Inferior parietal cortex (tissue), 1 donor: ENCODE measurements at regions not wholly inside any gene's neighbourhood (a gene's known extent, or its start where the extent isn't known, plus 50 kb on each side); places are given as distances from the start of the nearest gene placed in this dataset.
A peak's percentile ranks its signal among the peaks of the same experiment; 100 is the strongest.
"Not testable (repeated sequence)": the region's sequence is repeated elsewhere in the genome, so short reads cannot be mapped to it uniquely, and the experiment has no call there.

Experiments used
- DNase-seq: peaks from one replicate; pipeline ENCODE4 v3.0.0-alpha.2; 2016; ENCODE audit errors: extremely low spot score

GRCh38 chr18:59848002-59848401 is 51.8 kb upstream of the PMAIP1 start:
- no peak for DNase-seq

DNA sequence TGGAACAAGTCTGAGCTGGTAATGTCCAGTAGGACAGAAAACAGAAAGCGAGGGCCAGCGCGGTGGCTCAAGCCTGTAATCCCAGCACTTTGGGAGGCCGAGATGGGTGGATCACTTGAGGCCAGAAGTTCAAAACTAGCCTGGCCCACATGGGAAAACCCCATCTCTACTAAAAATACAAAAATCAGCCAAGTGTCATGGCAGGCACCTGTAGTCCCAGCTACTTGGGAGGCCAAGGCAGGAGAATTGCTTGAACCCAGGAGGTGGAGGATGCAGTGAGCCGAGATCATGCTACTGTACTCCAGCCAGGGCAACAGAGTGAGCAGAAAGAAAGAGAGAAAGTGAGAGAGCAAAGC is 52.3 kb upstream of the PMAIP1 start:
- not testable (repeated sequence) for DNase-seq

DNA sequence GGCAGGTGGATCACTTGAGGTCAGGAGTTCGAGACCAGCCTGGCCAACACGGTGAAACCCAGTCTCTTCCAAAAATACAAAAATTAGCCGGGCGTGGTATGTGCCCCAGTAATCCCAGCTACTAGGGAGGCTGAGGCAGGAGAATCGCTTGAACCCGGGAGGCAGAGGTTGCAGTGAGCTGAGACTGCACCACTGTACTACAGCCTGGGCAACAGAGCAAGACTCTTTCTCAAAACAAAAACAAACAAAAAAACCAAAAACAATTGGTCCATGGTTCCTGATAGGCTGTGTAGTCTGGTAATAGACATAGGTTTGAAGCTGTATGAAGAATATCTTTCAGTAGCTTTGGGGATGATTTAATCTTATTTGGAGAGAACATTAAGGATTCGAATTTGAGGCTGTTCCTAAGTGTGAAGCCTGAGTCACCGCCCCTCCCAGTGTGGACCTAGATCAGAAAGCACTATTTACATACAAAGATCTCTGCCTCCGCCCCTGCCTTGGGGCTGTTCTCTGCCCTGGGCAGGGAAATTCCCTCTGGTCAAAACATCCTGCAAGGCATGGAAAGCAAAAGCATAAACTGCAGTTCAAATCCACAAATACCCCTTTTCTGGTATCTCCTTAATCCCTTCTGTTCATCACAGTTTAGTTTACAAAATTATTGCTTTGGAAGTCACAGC is 52.8 kb upstream of the PMAIP1 start:
- no peak for DNase-seq

DNA sequence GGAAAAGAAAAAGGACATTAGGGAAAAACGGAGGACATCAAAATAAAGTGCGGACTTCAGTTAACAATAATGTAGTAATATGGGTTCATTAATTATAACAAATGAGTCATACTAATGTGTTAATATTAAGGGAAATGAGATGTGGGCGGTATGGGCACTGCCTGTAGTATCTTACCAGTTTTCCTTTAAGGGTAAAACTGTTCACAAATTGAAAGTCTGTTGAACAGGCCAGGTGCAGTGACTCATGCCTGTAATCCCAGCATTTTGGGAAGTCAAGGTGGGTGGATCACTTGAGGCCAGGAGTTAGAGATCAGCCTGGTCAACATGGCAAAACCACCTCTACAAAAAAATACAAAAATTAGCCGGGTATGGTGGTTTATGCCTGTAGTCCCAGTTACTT is 56.8 kb upstream of the PMAIP1 start:
- DNase-seq: no peak

DNA sequence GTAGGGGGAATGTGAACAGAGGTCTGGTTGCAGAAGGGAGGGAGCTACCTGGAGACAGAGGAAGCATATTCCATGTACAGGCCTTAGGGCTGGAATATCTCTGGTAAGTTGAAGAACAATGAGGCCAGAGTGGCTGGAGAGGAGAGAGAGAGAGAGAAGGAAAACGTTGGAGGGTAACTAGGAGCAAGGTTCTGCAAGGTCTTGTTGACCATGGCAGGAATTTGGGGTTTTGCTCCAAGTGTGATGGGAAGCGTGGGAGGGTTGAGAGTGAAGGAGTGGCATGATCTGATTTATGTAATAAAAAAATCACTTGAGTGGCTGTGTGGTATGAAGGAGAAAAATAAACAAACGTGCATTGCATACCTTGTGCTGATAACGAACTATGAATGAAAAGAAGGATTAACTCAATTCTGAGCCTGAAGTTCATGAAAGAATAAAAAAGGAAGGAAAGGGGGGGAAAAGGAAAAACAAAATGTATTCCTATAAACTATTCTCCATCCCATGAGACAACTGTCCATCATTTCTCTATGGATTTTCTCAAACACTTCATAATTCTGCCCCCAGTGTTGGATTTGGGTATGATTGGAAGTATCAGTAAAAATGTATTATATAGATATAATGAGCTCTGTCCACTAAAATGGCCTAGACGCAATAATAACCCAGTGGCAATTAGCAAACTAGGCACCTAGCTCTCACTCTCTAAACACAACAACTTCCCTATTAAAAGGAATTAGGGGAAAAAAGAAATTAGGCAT is 59.7 kb upstream of the PMAIP1 start:
- DNase-seq: no peak

DNA sequence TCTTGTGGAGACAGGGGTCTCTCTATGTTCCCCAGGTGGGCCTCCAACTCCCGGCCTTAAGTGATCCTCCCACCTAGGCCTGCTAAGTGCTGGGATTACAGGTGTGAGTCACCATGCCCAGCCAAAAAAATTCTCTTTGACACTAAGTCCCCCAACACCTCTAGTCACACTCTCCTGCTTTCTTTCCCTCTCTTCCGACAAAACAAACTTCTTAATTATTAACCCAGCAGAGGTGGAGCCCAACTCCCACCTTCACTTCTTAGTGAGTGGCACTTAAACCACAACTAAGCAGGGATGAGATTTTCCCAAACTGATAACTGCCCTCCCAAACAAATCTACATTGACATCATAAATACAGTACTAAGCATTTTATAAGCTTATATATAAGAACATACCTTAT is 60.5 kb upstream of the PMAIP1 start:
- DNase-seq: no peak

DNA sequence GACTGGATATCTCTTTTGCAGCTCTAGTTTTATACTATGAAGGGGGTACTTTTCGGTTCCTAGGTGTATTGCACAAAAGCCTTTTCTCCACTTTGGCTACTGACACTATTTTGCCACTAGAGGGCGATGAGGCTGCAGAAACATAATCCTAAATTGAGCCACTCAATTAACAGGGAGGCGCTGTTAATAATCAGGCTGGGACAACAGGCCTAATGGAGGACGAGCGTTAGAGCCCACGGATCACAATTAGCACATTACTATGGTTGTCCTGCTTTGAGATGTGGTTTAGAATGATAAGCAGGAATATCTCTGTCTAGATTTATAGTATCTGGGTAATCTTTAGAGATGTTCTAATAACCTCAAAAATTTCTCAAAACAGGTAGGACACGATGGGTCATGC is 62.2 kb upstream of the PMAIP1 start:
- peak; percentile 73 for DNase-seq

GRCh38 chr18:59835605-59836379 is 64.0 kb upstream of the PMAIP1 start:
- no peak for DNase-seq

DNA sequence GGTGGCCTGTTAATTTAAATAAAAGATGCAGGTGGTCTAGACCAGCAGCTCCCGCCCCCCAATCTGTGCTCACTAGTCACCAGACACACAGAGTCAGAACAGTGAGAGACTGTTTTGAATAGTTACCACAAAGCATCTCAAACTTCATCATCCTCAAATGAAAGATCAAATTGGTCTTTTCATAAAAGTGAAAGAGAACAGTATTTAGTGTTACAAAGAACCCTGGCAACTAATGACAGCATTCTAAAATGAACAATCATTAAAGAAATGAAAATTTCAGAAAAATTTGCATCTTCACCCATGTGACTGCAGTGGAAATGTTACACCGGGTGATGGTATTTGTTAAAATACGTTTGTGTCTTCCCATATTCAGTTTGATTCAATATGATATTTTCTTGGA is 65.5 kb upstream of the PMAIP1 start:
- DNase-seq: no peak

- no peak for DNase-seq
These were observed 66.0 kb upstream of the PMAIP1 start for GRCh38 chr18:59833785-59834184.

DNA sequence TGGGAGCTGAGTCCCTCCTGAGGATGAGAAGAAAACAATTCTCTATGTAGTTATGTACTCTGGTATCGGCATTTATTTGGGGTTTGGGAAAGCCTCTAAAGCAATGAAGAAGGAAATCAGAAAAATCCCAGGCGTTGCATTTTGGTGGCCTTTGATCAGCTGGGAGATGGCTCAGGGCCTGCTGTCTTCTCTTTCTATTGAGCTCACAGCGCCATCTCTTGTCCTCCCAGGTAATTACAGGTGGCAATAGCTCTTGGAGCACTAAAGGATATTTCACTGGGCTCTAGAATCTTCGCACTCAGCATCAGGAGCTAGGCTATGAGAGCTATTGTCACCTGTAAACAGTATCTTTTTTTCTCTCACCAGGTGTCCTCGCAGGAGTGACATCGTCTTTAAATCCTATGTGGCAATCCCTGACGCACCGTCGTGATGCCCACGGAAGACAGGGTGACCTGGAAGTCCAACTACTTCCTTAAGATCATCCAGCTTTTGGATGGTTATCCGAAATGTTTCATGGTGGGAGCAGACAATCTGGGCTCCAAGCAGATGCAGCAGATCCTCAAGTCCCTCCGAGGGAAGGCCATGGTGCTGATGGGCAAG is 76.1 kb upstream of the PMAIP1 start:
- DNase-seq: peak; percentile 86

GRCh38 chr18:59822612-59823550 is 76.9 kb upstream of the PMAIP1 start:
- no peak for DNase-seq

DNA sequence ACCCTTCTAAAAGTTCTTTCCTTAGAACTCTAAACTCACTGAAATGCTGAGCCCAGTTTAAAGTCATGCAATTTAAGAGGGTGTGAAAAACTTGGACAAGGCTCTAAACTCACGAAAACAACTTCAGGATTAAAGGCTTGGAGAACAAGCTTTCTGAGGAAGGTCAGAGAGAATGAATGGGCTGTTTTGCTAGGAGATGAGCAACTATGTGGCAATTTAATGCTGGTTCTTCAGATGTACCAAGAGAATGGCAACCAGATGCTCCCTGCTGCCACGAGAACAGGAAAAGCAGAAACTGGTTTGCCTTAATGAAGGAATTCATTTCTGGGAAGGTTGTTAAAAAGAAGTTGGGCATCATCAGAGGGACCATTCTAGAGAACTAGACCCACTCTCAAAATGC is 77.8 kb upstream of the PMAIP1 start:
- no peak for DNase-seq

DNA sequence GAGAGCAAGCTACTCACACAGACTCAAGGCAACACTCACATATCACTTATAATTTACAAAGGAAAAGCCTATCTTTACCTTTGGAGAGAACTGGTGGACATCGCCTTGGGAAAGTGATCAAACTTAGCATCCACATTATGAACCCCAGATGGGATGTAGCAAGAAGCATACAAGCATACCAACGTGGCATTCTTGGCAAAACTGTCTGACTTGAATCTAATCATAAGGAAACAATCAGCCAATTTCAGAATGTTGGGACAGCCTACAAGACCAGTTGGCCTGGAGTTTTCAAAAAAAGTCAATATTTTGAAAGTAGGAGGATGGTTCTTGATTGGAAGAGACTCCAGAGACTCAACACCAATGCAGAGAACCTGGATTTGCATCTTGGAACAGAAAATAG is 79.1 kb upstream of the PMAIP1 start:
- no peak for DNase-seq

DNA sequence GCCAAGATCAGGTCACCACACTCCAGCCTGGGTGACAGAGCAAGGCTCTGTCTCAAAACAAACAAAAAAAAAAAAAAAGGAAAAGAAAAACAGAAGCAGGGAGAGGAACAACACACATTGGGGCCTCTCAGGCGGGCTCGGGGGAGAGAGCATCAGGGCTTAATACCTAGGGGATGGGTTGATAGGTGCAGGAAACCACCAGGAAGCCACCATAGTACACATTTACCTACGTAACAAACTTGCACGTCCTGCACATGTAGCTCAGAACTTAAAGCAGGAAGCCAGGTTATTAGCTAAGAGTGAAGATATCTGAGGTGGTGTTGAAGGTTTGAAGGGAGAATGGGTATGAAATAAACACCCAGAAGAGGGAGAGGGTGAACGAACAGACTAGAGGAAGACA is 81.0 kb upstream of the PMAIP1 start:
- no peak for DNase-seq

GRCh38 chr18:59814891-59815290 is 84.9 kb upstream of the PMAIP1 start:
- no peak for DNase-seq

GRCh38 chr18:59813942-59814341 is 85.9 kb upstream of the PMAIP1 start:
- no peak for DNase-seq

- DNase-seq: no peak
These were observed 88.9 kb upstream of the PMAIP1 start for GRCh38 chr18:59810735-59811520.

- DNase-seq: no peak
These were observed 89.6 kb upstream of the PMAIP1 start for GRCh38 chr18:59810183-59810582.

DNA sequence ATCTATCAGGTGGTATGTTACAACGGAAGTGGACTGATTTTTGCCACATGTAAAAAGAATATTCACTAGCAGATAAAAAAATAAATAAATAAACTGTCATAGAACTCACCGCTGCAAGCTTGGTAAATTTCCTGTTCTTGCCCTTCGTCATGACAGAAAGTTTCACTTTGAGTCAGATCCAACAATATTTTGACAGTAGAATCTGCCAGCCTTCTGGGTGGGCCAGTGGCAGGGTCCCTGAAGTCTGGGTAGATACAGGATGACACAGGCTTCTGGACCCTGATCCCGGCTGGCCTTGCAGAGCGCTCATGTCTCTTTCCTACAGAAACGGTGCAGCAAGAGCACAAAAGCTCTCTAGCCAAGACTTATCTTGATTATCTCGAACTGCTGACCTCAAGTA is 97.8 kb upstream of the PMAIP1 start:
- DNase-seq: no peak

DNA sequence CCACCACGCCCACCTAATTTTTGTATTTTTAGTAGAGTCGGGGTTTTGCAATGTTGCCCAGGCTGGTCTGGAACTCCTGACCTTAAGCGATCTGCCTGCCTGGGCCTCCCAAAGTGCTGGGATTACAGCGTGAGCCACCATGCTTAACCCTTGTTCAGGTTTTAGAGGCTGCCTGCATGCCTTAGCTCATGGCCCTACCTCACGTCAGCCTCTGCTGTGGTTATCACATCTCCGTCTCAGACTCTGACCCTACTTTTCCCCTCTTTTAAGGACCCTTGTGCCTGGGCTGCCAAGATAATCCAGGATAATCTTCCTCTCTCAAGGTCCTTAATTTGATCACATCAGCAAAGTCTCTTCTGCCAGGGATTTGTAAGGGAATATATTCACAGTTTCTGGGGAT is 98.2 kb upstream of the PMAIP1 start:
- no peak for DNase-seq
